Muscle of leg (tissue), 3 donors: ENCODE measurements at regions not wholly inside any gene's neighbourhood (a gene's known extent, or its start where the extent isn't known, plus 50 kb on each side); places are given as distances from the start of the nearest gene placed in this dataset.

Source experiments
- DNase-seq: peaks from one replicate; pipeline ENCODE4 v3.0.0; 2013
- H3K27ac ChIP-seq: one replicate; pipeline ENCODE4 v1.5.1; 2013; ENCODE audit warnings: mild to moderate bottlenecking, low read length, control low read depth
- H3K27me3 ChIP-seq: one replicate; pipeline ENCODE4 v1.6.1; 2013; ENCODE audit warnings: low read length; ENCODE audit not compliant: control insufficient read depth, insufficient read depth
- H3K36me3 ChIP-seq: one replicate; pipeline ENCODE4 v1.6.1; 2013; ENCODE audit warnings: low read length; ENCODE audit not compliant: control insufficient read depth, insufficient read depth
- H3K4me1 ChIP-seq: one replicate; pipeline ENCODE4 v1.6.1; 2013; ENCODE audit warnings: low read length; ENCODE audit not compliant: control insufficient read depth, insufficient read depth
- H3K4me3 ChIP-seq: one replicate; pipeline ENCODE4 v1.5.1; 2013; ENCODE audit warnings: low read length, control low read depth
- H3K9me3 ChIP-seq: replicated peaks from 2 replicates; pipeline ENCODE4 v1.6.1; 2013; ENCODE audit warnings: low read depth, low read length; ENCODE audit not compliant: control insufficient read depth
- WGBS: methylation state at CpG from one replicate; pipeline ENCODE4 v1.1.5; 2013; ENCODE audit warnings: missing lambda C conversion rate; ENCODE audit not compliant: insufficient coverage; 5-methylcytosine and 5-hydroxymethylcytosine counted together

DNA sequence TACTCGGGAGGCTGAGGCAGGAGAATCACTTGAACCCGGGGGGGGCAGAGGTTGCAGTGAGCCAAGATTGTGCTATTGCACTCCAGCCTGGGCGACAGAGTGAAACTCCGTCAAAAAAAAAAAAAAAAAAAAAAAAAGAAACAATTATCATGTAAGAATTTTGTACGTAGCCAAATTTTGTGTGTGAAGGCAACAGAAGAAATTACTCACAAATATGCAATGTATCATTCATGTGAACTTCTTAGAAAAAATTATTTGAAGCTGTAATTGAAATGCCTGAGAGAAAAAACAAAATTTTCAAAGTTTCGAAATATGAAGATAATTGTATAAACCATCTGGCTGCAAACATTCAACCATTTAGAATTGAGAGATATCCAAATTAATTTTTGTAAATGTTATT is 204.8 kb upstream of the PARD3B start:
- H3K27me3 ChIP-seq: no peaks in the 10 kb centered on the region
- no peaks in the 10 kb centered on the region for H3K9me3 ChIP-seq
- no peak overlapping the region for H3K27ac ChIP-seq
- H3K36me3 ChIP-seq: no peaks in the 10 kb centered on the region
- H3K4me1 ChIP-seq: peaks cover 2% of the 10 kb centered on the region
- DNase-seq: no peak
- H3K4me3 ChIP-seq: no peak overlapping the region
- no CpG with 5 or more reads among the region's 6 CpGs for WGBS

DNA sequence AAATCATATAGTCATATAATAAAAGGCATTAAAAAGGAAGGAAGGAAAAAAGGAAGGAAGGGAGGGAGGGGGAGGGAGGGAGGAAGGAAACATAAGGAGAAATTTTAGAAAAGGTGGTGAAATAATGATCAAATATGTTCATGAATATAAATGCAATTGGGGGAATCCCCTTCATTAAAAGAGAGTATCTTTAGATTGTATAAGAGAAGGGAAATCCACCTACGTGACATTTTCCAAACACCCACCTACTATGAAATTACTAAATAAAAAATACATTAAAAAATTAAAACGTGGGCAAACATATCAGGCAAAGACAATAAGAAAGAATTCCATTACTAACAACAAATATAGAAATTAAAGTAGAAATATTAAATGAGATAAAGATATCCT is 203.4 kb upstream of the PARD3B start:
- H3K27ac ChIP-seq: no peak overlapping the region
- no peak overlapping the region for H3K4me3 ChIP-seq
- no peaks in the 10 kb centered on the region for H3K36me3 ChIP-seq
- no CpG with 5 or more reads among the region's 2 CpGs for whole genome bisulfite sequencing
- H3K4me1 ChIP-seq: no peaks in the 10 kb centered on the region
- DNase-seq: no peak
- no peaks in the 10 kb centered on the region for H3K27me3 ChIP-seq
- H3K9me3 ChIP-seq: no peaks in the 10 kb centered on the region

DNA sequence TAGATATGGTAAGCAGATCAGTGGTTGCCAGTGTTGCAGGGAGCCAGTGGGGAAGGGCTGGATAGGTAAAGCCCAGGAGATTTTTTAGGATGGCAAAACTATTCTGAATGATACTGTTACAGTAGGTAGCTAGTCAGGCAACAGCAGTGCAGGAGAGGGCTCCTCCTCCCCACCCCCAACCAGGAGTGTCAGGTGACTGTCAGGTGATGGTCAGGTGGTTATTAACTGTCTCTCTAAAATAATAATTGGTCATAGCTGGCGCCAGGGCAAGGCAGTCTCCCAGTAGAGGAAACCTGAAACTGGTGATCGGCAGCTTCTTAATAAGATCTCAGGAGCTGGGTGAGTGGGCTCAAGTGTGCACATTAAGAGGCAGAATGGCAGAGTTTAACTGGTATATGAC is 201.6 kb upstream of the PARD3B start:
- H3K4me3 ChIP-seq: no peak overlapping the region

DNA sequence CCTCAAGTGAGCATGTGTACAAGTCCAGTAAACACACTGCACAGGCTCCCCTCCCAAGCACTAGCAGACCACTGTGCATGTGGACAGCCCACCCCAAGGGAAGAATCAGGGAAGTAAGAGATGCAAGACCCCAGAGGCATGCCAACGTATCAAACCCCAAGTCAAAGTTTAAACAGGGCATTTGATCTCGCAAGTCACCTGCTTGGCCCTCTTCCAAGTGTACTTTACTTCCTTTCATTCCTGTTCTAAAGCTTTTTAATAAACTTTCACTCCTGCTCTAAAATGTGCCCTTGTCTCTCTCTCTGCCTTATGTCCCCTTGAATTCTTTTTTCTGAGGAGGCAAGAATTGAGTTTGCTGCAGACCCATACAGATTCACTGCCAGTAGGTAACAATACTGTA is 201.2 kb upstream of the PARD3B start:
- Histone ChIP-seq H3K4me3 (no peak overlapping the region), H3K36me3 (no peaks in the 10 kb centered on the region), H3K27me3 (no peaks in the 10 kb centered on the region), H3K27ac (no peak overlapping the region), H3K9me3 (no peaks in the 10 kb centered on the region), H3K4me1 (no peaks in the 10 kb centered on the region)
- no CpG with 5 or more reads among the region's 2 CpGs for WGBS
- no peak for DNase-seq

More for the DNA sequence above, 201.6 kb upstream of the PARD3B start:
- DNase-seq: no peak
- no peaks in the 10 kb centered on the region for H3K4me1 ChIP-seq
- no peaks in the 10 kb centered on the region for H3K9me3 ChIP-seq
- WGBS: 71% methylated on average over 2 of the region's 2 CpGs
- no peaks in the 10 kb centered on the region for H3K36me3 ChIP-seq
- H3K27me3 ChIP-seq: no peaks in the 10 kb centered on the region
- no peak overlapping the region for H3K27ac ChIP-seq

DNA sequence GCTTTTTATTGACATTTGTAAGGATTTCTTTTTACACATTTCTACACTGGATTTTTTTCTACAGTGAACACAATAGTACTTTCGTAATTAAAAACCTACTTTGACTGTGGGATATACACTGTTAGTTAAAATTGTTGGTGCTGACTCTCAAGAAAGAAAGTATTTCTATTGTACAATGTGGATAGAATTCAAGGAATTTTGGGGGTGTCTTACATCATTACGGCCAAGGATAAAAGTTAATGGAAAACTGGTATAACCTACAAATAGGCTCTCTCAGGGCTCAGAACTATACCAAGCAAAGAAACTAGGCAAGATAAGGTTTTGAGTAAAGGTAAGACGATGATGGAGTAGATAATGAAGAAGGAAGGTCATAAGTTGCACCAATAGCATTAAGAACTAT is 198.4 kb upstream of the PARD3B start:
- Histone ChIP-seq H3K27me3 (no peaks in the 10 kb centered on the region), H3K4me1 (no peaks in the 10 kb centered on the region), H3K4me3 (no peak overlapping the region), H3K9me3 (no peaks in the 10 kb centered on the region), H3K27ac (no peak overlapping the region), H3K36me3 (no peaks in the 10 kb centered on the region)
- no peak for DNase-seq
- no CpG with 5 or more reads among the region's 3 CpGs for WGBS

DNA sequence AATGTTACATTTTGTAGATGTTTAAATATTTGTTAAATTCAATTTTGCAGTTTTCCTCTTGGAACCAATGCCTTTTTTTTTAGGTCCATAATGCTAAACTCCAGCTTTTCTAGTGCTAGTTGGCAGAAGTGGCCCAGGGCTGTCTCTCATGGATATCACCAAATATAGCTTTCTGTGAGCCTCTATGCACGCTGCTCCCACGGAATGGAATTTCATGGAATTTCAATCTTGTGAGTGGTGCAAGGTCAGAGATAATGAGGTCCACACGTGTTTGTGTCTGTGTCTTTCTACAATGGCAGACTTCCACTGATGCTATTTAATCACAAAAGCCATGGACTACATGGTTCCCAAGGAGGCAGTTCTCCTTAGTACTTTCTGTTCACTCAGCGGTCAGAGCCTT is 191.5 kb upstream of the PARD3B start:
- H3K27me3 ChIP-seq: no peaks in the 10 kb centered on the region
- WGBS: no CpG with 5 or more reads among the region's 4 CpGs
- no peaks in the 10 kb centered on the region for H3K4me1 ChIP-seq
- DNase-seq: no peak
- H3K27ac ChIP-seq: no peak overlapping the region
- H3K36me3 ChIP-seq: no peaks in the 10 kb centered on the region
- H3K9me3 ChIP-seq: no peaks in the 10 kb centered on the region
- no peak overlapping the region for H3K4me3 ChIP-seq

DNA sequence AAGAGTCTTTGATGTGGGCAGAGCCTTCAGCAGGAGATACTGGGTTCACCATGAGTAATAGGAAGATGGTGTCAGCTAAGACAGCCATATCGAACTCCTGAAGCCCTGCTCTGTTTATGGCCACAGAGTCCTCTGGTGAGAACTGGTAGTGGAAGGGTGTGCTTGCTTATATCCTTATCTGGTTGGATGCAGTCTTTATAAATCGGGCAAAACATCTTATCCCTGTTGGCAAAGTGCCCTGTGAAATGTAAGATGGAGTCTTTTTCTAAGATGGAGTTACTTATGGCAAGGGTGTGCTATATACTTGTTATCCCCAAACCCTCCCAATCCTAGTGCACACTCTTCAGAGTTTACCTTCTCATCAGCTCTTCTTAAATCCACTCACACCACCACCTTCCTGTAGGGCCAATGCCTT is 190.8 kb upstream of the PARD3B start:
- H3K9me3 ChIP-seq: no peaks in the 10 kb centered on the region
- H3K36me3 ChIP-seq: no peaks in the 10 kb centered on the region
- no peaks in the 10 kb centered on the region for H3K4me1 ChIP-seq
- no peak overlapping the region for H3K27ac ChIP-seq
- DNase-seq: no peak
- 100% methylated on average over 1 of the region's 2 CpGs for WGBS
- H3K4me3 ChIP-seq: no peak overlapping the region
- H3K27me3 ChIP-seq: no peaks in the 10 kb centered on the region

DNA sequence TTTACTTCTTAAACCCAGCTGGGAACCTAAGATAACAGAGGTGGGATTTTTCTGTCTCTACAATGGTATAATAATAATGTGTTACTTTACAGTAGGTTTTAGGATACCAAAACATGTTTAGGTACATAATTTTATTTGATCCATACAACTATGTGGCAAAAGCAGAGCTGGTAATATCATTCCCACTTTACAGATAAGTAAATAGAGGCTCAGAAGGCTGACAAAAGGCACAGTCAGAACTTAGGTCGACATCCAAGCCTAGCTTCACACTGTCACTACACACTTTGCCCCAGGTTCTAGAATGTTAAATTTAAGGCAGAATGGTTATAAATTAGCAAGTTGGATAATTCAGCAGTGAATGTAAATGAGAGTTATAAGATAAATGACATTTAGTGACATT is 189.6 kb upstream of the PARD3B start:
- no peaks in the 10 kb centered on the region for H3K9me3 ChIP-seq
- no CpG with 5 or more reads among the region's 1 CpG for WGBS
- H3K27ac ChIP-seq: no peak overlapping the region
- H3K36me3 ChIP-seq: no peaks in the 10 kb centered on the region
- H3K4me3 ChIP-seq: no peak overlapping the region
- no peak for DNase-seq
- peaks cover 2% of the 10 kb centered on the region for H3K27me3 ChIP-seq
- H3K4me1 ChIP-seq: no peaks in the 10 kb centered on the region

DNA sequence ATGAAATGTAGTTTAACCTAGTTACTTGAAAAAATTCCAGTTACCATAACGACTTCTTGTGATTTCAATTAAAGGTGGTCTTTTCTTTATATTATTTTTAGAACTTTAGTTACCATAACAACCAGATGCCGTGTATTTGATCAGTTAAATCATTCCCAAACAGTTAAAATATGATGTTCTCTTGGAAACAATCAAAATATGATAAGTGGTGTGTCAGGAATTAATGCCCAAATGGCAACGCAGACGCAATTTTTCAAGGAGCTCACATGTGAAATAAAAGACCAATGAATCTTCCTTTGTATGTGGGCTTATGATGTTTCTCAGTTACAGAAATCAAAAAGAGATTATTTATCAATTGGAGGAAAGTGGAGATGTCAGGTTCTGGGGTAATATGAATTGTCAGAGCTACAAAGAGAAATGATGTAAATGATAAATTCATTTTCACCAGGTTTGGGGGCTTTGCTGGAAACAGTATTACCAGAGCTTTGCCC is 189.1 kb upstream of the PARD3B start:
- H3K4me1 ChIP-seq: no peaks in the 10 kb centered on the region

DNA sequence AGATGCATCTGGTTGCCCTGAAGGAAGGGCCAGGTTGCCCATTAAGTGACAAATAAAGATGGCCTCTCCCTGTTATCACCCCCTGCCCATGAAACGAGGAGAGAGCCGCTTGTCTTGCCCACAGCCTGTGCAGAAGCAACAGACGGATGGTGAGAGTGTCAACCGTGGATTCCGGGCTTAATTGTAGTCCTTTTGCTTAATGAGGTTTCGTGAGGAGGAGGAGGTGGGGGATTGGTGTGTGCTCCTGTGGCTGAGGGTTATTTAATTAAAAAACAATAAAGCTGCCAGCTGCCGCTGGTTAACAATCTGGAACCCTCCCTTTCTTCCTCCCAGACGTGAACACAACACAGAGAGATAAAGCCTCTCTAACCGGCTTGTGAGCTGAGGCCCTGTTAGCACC is 188.0 kb upstream of the PARD3B start:
- no peaks in the 10 kb centered on the region for H3K36me3 ChIP-seq
- H3K27ac ChIP-seq: no peak overlapping the region
- DNase-seq: no peak
- H3K9me3 ChIP-seq: no peaks in the 10 kb centered on the region
- H3K4me3 ChIP-seq: no peak overlapping the region
- H3K27me3 ChIP-seq: peaks cover 2% of the 10 kb centered on the region
- 90% methylated on average over 6 of the region's 9 CpGs for WGBS
- no peaks in the 10 kb centered on the region for H3K4me1 ChIP-seq

More for the DNA sequence above, 189.1 kb upstream of the PARD3B start:
- no peak overlapping the region for H3K4me3 ChIP-seq
- no peaks in the 10 kb centered on the region for H3K36me3 ChIP-seq
- H3K27me3 ChIP-seq: peaks cover 2% of the 10 kb centered on the region
- H3K9me3 ChIP-seq: no peaks in the 10 kb centered on the region
- no peak overlapping the region for H3K27ac ChIP-seq
- no CpG with 5 or more reads among the region's 4 CpGs for WGBS
- no peak for DNase-seq

DNA sequence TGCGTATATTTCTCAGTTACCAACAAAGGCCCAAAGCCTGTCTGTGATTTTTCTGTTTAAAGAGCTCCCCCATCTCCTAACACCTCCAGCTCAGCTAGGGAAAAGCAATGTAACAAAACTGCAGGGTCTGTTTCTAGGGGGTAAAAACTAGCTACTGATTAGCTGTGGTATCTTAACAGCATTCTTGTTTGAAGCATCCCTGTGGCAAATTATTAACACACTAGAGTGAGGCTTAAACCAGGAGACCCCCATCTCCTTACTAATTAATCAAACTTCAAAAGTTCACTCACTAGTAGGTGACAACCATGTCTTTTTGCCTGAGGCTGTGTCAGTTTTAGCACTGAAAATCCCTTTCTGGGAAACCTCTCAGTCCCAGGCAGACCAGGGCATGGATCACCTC is 186.2 kb upstream of the PARD3B start:
- Histone ChIP-seq H3K4me3 (no peak overlapping the region), H3K27ac (no peak overlapping the region), H3K27me3 (peaks cover 2% of the 10 kb centered on the region), H3K4me1 (peaks cover 2% of the 10 kb centered on the region), H3K36me3 (no peaks in the 10 kb centered on the region), H3K9me3 (no peaks in the 10 kb centered on the region)
- no CpG with 5 or more reads among the region's 1 CpG for WGBS
- no peak for DNase-seq
